ENCODE measurements at regions not wholly inside any gene's neighbourhood (a gene's known extent, or its start where the extent isn't known, plus 50 kb on each side); places are given as distances from the start of the nearest gene placed in this dataset.
A peak's percentile ranks its signal among the peaks of the same experiment; 100 is the strongest.

DNA sequence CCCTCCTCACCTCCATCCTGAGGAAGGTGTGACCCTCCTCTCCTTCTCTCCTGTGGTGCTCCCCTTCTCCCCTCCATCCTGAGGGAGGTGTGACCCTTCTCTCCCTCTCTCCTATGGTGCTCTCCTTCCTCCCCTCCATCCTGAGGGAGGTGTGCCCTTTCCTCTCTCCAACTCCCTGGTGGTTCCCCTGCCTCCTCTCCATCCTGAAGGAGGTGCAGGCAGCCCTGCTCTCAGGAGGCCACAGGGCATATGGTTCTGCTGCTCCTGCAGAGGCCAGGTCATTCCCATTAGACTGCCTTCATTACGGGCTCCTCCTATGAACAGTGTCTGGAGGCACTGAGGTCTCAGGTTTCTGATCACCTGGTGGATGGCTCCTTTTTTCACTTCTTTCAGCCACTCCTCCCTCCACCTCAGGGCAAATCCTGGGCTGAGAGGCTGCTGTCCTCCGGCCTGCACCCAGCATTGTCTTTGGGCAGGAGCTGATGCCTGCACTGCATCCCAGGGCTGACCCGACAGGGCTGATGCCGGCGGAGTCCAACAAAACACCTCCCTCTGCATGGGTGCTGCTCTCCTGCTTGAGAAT, 197.1 kb downstream of the MED10 start:
- Histone ChIP-seq H3K18ac (ENCODE audit: insufficient read length, low read depth, low read length) (no peak overlapping the region), H3K56ac (ENCODE audit: insufficient read length, low read depth, low read length) (no peak overlapping the region), H3K4me1 (ENCODE audit: insufficient read depth, low read length) (no peaks in the 10 kb centered on the region), H4K91ac (ENCODE audit: insufficient read length, low read depth, low read length) (no peak overlapping the region), H3K14ac (ENCODE audit: insufficient read depth, low read length) (no peak overlapping the region), H3K23ac (ENCODE audit: insufficient read length, low read depth, low read length) (no peak overlapping the region), H3K79me2 (ENCODE audit: insufficient read depth, low read length) (no peaks in the 10 kb centered on the region), H3K4ac (ENCODE audit: low read depth, low read length) (no peak overlapping the region), H3K23me2 (ENCODE audit: insufficient read length, low read depth, low read length, poor library complexity, severe bottlenecking) (no peaks in the 10 kb centered on the region), H3K9ac (ENCODE audit: extremely low read depth, insufficient read length, low read length) (no peak overlapping the region), H4K5ac (ENCODE audit: insufficient read length, low read depth, low read length) (no peak overlapping the region), H2BK12ac (ENCODE audit: insufficient read length, low read depth, low read length) (no peak overlapping the region), H2BK20ac (ENCODE audit: low read depth, low read length, poor library complexity, severe bottlenecking) (no peak overlapping the region), H3K4me2 (ENCODE audit: insufficient read depth, insufficient read length, low read length) (no peak overlapping the region), H4K20me1 (ENCODE audit: control insufficient read depth, insufficient read depth, insufficient read length) (no peaks in the 10 kb centered on the region), H2BK5ac (ENCODE audit: insufficient read length, low read length) (no peak overlapping the region), H4K8ac (replicated peaks; ENCODE audit: insufficient read length, low read depth, low read length) (no peak overlapping the region), H2AFZ (ENCODE audit: low read length) (no peak overlapping the region), H2AK5ac (ENCODE audit: insufficient read length, low read length) (no peak overlapping the region), H3K27ac (ENCODE audit: insufficient read length, low read depth, low read length) (no peak overlapping the region), H2BK120ac (ENCODE audit: low read depth, low read length, poor library complexity, severe bottlenecking) (no peak overlapping the region), H3K9me3 (ENCODE audit: control insufficient read depth, low read depth, low read length) (no peaks in the 10 kb centered on the region), H2BK15ac (ENCODE audit: low read depth, low read length) (no peak overlapping the region), H3K79me1 (ENCODE audit: insufficient read depth, low read depth, low read length, poor library complexity, severe bottlenecking) (no peaks in the 10 kb centered on the region), H3K27me3 (ENCODE audit: insufficient read depth, low read length) (no peaks in the 10 kb centered on the region), H3T11ph (ENCODE audit: low read length) (no peak overlapping the region)
- Mint-ChIP-seq H3K27me3 (ENCODE audit: low read depth) (peaks cover 9% of the 10 kb centered on the region), H3K36me3 (ENCODE audit: insufficient read depth in 1 of 3, low read depth in 3 of 3) (no peaks in the 10 kb centered on the region), H3K9me3 (no peaks in the 10 kb centered on the region; a peak in 1 of 5 replicates), H3K27ac (no peak overlapping the region), H3K4me3 (no peak overlapping the region), H3K4me1 (peaks cover 5 to 16% of the 10 kb centered on the region in 2 experiments; a peak in 3 of 4 replicates)
- TF ChIP-seq, protein P1, sequence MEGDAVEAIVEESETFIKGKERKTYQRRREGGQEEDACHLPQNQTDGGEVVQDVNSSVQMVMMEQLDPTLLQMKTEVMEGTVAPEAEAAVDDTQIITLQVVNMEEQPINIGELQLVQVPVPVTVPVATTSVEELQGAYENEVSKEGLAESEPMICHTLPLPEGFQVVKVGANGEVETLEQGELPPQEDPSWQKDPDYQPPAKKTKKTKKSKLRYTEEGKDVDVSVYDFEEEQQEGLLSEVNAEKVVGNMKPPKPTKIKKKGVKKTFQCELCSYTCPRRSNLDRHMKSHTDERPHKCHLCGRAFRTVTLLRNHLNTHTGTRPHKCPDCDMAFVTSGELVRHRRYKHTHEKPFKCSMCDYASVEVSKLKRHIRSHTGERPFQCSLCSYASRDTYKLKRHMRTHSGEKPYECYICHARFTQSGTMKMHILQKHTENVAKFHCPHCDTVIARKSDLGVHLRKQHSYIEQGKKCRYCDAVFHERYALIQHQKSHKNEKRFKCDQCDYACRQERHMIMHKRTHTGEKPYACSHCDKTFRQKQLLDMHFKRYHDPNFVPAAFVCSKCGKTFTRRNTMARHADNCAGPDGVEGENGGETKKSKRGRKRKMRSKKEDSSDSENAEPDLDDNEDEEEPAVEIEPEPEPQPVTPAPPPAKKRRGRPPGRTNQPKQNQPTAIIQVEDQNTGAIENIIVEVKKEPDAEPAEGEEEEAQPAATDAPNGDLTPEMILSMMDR (conservative IDR thresholded peaks at IDR 0.05): no peak
- WGBS (ENCODE audit: extremely low coverage, insufficient read length, low lambda C conversion rate): no CpG with 5 or more reads among the region's 5 CpGs
- DNase-seq: peak; percentile 54
